ENCODE measurements at regions not wholly inside any gene's neighbourhood (a gene's known extent, or its start where the extent isn't known, plus 50 kb on each side); places are given as distances from the start of the nearest gene placed in this dataset.
"Not testable (repeated sequence)": the region's sequence is repeated elsewhere in the genome, so short reads cannot be mapped to it uniquely, and the experiment has no call there.

DNA sequence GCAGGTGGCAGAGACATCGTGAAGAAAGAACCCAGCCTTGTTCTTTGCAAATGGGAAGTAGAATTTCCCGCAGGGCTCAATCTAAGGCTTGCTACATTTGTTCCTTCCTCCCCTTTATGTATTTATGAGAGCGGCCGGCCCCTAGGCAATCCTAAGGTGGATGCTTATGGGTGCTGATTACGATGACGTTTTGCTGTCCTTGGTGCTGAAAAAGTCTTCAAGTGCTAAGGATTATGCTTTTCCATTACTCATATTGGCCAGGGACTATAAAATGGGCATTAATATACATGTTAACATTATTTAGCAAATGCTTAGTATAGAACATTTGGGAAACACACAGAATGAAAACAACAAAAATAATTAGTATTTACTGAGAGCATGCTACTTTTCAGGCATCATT, 313.3 kb upstream of the XYLT1 start:
- no peak for DNase-seq

DNA sequence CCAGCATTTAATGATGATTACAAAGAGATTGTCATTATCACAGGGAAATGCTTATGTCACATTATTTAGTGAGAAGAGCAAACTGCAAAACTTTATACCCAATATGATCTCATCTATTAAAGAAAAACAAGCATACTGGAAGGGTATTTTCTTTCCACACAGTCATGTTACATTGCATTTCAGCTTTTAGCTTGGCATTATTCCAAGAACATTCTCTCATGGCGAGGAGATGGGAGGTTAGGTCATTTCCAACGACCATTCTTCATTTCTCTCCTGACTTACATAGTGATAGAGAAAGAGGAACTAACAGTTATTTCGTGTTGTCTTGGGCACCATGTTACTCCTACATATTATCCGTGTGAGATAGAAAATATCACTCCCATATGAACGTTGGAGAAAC, 309.4 kb upstream of the XYLT1 start:
- DNase-seq: no peak

DNA sequence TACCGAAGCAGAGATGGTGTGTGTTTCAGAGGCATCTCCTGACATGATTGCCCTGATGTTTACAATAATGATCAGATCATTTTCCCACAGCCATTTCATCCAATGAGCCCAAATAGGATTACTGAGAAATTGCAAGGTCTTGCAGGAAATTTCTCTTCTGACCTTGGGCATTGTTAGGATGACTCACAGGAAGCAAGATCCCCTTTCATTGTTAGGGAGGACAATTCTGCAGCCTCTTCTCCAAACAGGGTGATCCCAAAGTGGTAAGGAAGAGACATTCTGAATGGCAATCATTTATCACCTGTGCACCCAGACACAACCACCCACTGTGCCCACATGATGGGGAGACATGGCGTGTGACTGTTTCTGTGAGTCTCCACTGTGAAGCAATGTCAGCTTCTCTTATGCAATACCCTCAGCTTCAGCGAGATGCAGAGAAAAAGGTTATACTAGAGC, 306.7 kb upstream of the XYLT1 start:
- no peak for DNase-seq

DNA sequence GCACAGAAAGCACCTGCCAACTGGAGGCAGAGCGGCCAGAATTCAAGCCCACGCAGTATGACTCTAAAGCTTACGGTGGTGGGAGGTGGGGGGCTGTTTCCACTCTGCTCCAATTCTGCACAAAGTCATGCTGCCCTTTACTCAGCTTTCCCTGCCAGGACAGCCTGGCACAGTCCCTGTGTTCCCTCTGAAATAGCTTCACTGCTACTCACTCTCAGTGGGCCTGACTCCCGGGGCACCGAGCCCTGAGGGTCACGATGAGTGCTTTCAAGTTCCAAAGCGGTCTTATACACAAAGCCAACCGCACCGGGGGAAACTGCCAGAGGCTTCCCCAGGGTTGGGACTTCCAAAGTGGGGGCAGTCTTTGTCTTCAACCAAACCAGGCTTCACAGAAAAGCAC, 306.1 kb upstream of the XYLT1 start:
- DNase-seq: no peak

DNA sequence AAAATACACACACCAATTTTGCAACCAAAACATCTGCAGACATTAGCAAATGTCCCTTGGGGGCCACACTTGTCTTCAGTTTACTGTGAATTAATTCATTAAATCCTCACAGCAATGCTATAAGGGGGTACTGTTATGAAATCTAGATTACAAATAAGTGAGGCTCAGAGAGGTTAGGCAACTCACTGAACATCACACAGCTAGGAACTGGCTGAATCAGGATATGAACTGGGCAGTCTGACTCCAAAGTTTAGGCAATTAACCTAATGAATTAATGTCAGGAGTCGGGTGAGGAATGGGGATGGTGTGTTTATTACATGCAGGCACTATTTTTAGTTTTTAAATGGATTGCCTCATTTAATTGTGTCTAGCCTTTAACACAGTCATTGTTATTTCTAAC, 305.7 kb upstream of the XYLT1 start:
- DNase-seq: no peak

DNA sequence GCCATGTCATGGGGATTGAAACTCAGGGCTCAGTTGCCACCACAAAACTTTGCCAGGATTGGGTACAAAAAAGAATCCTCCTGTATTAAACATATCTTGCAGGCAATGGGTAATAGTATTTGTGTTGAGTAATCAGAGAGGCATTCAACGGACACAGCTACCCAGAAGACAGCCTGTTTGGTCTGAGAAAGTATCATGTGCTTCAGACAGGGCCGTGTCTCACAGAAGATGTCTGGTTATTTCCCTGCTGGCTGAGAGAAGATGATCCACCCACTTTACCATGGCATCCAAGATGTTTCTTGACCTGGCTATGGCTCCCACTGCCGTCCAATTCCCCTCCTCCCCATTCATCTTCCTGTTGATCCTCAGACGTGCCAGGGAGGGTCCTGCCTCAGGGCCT, 304.3 kb upstream of the XYLT1 start:
- no peak for DNase-seq

DNA sequence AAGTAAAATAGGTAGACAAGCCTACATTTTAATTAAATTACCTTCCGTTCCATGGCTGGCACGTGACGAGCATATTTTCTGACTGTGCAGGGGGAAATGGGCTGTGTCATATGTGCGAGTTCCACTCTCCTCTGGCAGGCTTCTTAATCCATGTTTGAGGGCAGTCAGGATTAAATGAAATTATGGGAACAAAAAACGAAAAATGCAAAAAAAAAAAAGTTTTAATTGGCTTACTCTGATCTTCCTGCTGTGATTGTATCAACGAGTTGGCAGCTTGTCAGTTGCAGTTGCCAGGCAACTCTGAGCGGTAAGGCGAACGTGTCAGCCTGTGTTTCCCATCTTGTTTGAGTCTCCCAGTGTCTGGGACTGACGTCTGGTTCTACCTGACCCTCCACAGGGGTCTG, 302.9 kb upstream of the XYLT1 start:
- DNase-seq: no peak

DNA sequence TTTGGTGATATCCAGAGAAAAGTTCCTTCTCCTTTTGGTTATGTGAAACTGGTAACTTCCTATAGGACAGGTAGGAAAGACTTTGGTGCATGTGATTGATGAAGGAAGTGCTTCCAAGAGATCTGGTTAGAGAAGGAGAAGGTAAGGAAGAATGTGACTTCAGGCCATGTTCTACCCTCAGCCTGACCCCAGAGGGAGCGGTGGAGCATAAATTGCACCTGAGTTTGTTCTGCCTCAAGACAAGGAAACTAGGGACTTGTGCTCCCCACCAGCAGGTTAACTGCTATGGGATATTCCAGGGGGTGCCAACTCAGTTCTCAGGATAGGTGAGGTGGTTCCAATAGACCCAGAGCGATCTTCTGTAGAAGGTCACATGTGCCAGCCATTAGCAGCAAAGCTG, 299.3 kb upstream of the XYLT1 start:
- no peak for DNase-seq

DNA sequence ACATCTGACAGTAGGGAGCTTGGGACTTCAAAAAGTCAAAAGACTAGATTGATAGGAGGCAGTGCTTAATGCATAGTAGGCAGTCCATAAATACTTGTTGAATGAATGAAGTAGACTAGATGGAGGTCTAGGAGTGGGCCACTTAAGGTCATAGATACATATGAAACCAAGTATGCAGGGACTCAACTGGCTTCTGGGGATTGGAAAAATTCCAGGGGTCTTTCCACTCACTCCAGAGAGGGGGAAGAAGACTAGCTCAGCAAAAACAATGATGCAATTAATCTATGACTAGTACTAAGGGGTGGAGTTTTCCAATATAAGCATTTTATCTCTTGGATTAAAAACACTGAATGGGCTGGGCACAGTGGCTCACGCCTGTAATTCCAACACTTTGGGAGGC, 298.3 kb upstream of the XYLT1 start:
- DNase-seq: no peak

DNA sequence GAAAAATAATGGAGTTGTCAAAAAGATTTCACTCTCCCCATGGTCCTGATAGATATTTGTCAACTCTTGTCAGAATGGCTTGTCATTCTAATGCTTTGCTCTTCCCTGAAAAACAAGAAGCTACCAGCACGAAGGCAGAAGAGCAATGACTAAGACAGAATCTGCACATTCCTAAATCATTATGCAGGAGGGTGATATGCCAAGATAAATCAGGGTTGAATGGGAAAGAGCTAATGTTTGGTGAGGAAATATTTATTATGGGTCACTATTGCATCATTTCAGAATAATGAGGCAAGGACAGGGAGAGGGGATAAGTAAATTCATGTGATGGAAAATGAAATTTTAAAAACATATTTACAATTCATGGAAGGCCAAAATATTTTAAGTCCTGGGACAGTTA, 297.5 kb upstream of the XYLT1 start:
- no peak for DNase-seq

DNA sequence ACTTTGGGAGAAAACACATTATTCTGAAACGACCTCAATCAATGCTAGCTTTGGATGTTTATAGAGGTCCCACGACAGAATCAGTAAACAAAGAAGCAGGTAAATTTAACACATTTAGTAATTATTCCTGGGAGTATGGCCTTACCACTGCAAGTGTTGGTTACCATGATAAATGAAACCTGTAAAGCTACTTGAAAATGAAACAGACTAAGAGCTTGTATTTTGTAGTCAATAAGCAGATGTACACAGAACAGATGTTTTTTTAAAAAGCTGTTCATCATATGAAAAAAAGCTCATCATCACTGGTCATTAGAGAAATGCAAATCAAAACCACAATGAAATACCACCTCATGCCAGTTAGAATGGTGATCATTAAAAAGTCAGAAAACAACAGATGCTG, 295.3 kb upstream of the XYLT1 start:
- no peak for DNase-seq

DNA sequence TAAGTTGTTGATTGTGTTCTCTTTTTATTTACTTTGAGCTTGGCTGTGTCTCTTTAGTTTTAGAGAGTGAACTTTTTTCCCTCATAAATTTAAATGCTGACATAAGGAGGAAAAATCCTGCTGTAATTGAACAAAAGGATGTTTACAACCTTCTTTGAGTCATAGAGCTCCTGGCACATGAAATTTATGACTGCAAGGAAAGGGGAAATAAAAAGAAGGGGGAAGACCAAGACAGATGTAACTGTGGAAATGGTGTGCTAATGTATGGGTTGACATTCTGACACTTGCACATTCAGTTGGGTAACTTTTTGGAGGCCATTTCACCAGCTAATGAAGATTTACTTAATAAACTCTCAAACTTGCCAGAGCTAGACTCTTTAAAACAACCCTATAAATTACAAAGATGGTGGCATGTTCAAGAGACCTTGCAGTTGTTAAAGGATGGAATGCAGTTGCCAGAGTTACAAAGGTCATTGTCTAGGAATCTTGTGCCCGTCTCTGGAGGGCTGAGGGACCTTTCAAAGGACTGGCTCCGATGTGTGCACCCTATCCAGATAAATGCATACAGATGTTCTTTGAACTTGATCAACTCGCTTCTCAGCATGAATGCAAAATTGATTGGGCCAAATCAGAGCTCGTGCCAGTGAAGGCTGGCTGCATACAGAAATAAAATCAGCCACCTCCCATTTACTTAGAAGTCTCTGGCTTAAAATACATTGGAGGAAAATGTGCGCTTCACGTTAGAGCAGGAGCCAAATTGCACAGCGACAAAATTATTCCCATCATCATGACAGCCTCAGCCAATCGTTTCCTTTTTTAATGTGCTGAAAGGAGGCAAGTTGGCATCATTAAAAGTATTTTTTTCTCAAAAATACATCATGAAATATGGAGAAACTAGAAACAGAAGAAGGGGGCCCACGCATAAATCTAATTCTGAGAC, 289.0 kb upstream of the XYLT1 start:
- no peak for DNase-seq

DNA sequence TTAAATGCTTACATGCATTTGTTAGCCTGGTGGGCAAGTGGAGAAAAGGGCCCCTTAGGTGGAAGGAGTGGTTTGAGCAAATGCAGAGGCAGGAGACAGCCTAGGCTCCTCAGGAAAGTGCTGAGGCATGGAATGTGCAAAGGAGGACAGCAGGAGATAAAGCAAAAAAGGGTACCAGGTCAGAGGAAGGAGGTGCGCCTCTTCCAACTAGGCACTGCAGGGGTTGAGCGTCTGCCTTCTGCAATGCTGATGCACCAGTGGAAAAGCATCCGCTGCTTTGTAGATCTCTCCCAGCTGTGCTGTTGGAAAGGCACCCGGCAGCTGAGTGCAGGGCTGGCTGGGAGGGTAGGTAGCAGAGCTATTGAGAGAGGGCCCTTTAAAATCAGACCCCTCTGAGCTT, 287.0 kb upstream of the XYLT1 start:
- DNase-seq: no peak

DNA sequence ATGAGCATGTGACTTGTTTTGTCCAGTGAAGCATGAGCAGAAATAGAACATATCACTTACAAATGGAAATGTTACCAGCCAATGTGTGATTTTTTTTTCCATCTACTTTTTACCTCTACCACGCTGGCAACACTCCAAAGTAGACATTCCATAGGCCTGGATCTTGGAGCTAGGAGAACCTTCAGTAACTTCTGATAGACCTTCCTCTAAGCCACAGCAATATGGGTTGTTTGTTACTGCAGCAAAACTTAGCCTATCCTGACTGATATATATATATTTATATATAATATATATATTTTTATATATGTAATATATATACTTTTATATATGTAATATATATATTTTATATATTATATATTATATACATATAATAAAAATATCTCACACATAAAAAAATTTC, 284.4 kb upstream of the XYLT1 start:
- no peak for DNase-seq

DNA sequence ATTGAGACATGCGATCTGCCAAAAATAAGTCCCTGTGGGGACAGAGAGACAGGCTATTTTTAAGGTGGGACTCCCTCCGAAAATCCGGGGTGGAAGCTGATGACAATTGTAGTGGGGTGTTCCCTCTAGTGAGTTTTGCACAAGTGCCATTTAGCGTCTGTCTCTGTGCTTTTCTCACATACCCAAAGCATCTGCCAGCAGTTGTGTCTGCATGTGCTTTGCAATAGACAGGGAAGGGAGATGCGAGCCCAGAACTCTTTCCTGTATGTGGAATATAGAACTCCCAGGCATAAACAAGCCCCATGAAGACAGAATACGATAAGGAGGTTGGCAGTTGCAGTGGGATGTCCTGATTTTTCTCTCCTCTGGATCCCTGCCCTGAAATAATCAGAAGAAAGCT, 282.7 kb upstream of the XYLT1 start:
- DNase-seq: no peak

DNA sequence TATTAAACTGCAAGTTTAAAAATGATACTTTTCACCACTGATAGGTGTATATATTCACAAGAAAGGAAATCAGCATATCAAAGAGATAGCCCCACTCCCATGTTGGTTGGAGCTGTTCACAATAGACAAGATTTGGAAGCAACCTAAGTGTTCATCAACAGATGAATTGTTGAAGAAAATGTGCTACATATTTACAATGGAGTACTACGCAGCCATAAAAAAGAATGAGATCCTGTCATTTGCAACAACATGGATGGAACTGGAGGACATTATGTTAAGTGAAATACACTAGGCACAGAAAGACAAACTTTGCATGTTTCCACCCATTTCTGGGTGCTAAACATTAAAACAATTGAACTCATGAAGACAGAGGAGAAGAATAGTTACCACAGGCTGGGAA, 278.9 kb upstream of the XYLT1 start:
- no peak for DNase-seq

DNA sequence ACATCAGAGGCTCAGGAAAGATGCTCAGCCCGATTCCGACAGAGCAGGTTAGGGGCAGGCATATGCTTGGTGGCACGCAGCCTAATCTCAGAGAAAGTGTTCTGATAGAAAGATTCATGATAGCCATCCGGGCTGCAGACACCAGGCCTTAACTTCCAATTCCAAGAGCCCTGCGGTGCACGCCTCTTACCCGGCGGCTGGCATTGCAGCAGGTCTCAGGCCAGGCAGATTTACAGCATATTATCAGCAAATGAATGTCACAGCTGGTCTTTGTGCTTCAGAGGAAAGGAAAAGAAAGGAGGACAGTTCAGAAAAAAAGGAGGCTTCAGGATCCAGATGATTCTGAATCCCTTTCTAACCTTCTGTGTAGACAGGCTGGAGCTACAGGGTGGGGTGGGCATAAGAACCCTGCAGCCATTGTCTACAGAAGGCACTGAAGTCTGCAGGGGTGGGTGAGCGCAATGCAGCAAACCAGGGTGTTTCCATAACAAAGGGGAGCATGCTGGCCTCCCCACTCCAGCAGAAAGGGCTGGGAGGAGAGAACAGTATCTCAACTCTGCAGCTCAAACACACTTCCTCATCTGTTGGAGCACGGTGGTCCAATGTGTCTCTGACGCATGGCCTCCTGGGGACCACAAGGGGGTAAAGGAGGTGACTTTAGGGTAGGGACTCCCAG, 277.4 kb upstream of the XYLT1 start:
- DNase-seq: no peak

DNA sequence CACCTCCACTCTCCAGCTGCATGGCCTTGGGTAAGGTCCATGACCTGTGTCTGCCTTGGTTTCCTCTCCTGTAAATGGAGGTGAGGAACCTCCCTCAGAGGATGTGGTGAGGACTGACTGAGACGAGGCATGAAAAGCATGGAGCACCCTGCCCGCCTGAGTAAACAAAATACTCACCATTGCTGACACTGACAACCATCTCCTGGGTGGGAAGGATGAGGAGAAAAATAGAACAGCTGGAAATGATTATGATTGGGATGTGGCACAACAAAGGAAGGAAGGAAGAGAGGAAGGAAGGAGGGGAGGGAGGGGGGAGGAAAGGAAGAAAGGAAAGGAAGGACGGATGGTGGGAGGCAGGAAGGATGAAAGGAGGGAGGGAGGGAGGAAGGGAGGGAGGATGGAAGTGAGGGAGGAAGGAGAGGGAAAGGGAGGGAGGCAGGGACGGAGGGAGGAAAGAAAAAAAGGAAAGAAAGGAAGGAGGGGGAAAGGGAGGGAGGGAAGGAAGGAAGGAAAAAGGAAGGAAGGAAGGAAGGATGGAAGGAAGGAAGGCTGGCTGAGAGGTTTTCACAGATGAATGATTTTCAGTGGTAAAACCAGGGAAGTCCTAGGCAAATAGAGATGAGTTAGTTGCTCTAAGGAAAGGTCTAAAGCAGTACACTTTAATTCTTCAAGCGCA, 276.5 kb upstream of the XYLT1 start:
- DNase-seq: no peak

DNA sequence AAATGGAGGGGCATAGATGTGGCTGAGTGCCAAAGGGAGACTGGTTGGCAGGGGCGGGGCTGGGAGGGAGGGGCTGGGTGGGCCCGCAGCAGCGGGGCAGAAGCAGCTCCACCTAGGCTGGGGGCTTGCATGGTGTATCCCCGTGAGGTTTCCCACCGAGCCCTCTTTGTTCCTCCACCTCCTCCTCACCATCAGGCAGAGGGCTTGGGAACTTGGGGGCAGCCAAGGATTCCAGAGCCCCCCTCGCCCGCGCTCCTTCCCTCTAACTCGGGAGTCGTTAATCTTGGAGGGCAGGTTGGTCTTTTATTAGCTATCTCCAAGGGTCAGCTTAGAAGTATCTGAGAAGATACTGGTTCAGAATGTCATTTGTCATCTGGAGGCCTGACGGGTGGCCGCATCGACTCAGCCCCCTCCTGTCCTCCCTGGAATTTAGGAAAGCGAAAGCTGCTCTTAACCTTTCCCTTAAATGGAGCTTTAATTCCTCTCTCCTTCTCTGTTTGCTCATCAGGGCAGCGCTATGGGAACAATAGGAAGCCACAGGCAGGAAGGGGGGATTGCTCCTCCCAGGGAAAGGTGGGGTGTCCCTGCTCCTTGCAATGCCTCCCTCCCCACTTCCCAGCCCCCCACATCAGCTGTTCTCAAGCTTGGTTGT, 274.3 kb upstream of the XYLT1 start:
- no peak for DNase-seq

DNA sequence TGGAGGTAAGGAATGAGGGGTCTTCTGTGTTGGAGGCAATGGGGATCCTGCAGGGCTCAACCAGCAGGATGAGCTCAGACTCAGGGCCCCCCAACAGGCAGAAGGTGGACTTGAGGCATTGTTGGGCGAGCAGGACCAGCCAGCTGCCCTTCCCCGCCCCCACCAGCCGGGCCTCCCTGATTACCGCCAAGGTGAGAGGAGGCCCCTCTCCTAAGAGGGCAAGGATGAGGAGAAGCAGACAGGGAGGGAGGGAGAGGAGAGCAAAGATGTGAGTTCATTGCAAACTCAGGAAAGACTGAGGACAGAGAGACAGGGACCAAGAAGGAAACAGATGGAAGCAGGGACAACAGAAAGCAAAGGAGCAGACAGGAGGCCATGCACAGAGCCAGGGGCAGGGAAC, 272.8 kb upstream of the XYLT1 start:
- no peak for DNase-seq

DNA sequence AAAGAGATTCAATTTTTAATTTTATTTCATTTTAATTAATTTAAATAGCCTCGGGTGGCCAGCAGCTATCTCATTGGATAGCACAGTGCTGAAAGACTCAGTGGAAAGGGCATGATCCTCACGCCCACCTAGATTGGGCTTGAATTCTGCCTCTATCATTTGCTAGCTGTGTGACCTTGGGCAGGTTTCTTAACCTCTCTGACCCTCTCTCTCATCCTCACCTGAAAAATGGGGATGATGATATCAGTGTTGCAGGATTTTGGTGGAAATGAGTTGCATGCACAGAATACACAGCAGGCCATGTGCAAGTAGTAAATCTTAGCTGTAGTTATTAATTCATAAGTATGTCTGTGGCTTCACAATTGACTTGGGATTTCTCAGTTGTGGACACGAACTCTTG, 272.4 kb upstream of the XYLT1 start:
- DNase-seq: no peak

DNA sequence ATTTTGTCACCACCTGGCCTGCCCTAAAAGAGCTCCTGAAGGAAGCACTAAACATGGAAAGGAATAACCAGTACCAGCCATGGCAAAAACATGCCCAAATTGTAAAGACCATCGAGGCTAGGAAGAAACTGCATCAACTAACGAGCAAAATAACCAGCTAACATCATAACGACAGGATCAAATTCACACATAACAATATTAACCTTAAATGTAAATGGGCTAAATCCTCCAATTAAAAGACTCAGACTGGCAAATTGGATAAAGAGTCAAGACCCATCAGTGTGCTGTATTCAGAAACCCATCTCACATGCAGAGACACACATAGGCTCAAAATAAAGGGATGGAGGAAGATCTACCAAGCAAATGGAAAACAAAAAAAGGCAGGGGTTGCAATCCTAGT, 264.3 kb upstream of the XYLT1 start:
- DNase-seq: not testable (repeated sequence)

DNA sequence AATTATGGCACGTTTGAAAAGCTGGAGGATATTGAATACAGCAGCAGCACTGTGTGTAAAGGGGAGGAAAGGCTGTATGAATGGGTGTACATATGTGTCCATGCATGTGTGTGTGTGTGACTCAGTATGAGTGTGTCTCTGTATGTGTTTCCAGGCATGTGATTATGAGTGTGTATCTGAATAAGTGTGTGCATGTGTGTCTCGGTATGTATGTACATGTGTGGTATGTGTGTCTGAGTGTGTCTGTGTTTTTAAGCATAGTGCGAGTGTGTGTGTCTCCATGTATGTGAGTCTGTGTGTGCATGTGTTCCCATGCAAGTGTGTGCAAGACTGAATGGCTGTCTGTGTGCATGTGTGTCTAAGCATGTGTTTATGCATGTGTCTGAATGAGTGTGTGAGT, 259.1 kb upstream of the XYLT1 start:
- no peak for DNase-seq

Data from stimulated activated CD4-positive, alpha-beta T cell treated with anti-CD3 and anti-CD28 coated beads, Interleukin-4, amount 100 ng/mL, for 1 hour (primary cell).